K562 (cell line): ENCODE measurements at regions not wholly inside any gene's neighbourhood (a gene's known extent, or its start where the extent isn't known, plus 50 kb on each side); places are given as distances from the start of the nearest gene placed in this dataset.

Experiments used
- ARID3B ChIP-seq: fragments of 250-450 bp; sonication (Bioruptor Pico); IDR thresholded peaks from 2 replicates; pipeline ENCODE4 v1.4.0; 2020; ENCODE audit warnings: borderline replicate concordance
- CTCF ChIP-seq, 3 experiments: IDR thresholded peaks in 2 of 3; conservative IDR thresholded peaks in 1 of 3; 2 replicates each; pipeline ENCODE4 v1.5.1; 2011 to 2012; ENCODE audit warnings: low read length in 3 of 3, mild to moderate bottlenecking in 3 of 3, control low read depth in 2 of 3, improper control_type of control experiment in 1 of 3, inconsistent platforms in 1 of 3, low read depth in 1 of 3, mixed read lengths in 1 of 3, moderate library complexity in 1 of 3; ENCODE audit not compliant: insufficient read depth in 2 of 3
- EP400 ChIP-seq: fragments of 450-650 bp; IDR thresholded peaks from 2 replicates; pipeline ENCODE4 v1.6.1; 2017; ENCODE audit warnings: antibody characterized with exemption, mild to moderate bottlenecking, moderate library complexity
- KLF1 ChIP-seq: fragments of 450-650 bp; IDR thresholded peaks from 2 replicates; pipeline ENCODE4 v1.6.1; 2016; ENCODE audit warnings: missing genetic modification characterization, missing compliant biosample characterization
- MAFK ChIP-seq: IDR thresholded peaks from 2 replicates; pipeline ENCODE4 v1.6.1; 2011; ENCODE audit warnings: low read length, improper control_type of control experiment
- PHF20 ChIP-seq: fragments of 450-650 bp; IDR thresholded peaks from 2 replicates; pipeline ENCODE4 v1.6.1; 2018; ENCODE audit not compliant: partially characterized antibody
- PRPF4 ChIP-seq: fragments of 200-400 bp; formaldehyde crosslinking; IDR thresholded peaks from one replicate; pipeline ENCODE4 v1.6.1; 2017; ENCODE audit warnings: low read length, low read depth, mild to moderate bottlenecking; ENCODE audit not compliant: insufficient read depth, poor library complexity, severe bottlenecking
- RBM22 ChIP-seq: fragments of 200-400 bp; formaldehyde crosslinking; IDR thresholded peaks from 2 replicates; pipeline ENCODE4 v1.6.1; 2018; ENCODE audit warnings: low read length, low read depth; ENCODE audit not compliant: poor library complexity, severe bottlenecking
- ZBTB49 ChIP-seq: sonication (generic); formaldehyde crosslinking; IDR thresholded peaks from 2 replicates; pipeline ENCODE4 v1.8.0; 2022; ENCODE audit warnings: missing genetic modification reagents, mild to moderate bottlenecking, borderline replicate concordance
- ZC3H8 ChIP-seq: fragments of 450-650 bp; IDR thresholded peaks from 2 replicates; pipeline ENCODE4 v1.6.1; 2017
- ZHX1 ChIP-seq: fragments of 150-350 bp; conservative IDR thresholded peaks from 2 replicates; pipeline ENCODE4 v1.6.1; 2014; ENCODE audit warnings: low read length
- ZNF384 ChIP-seq: IDR thresholded peaks from 2 replicates; pipeline ENCODE4 v1.6.1; 2012; ENCODE audit warnings: low read depth, low read length, improper control_type of control experiment
- ZNF444 ChIP-seq: fragments of 250-450 bp; sonication (Bioruptor Pico); IDR thresholded peaks from 2 replicates; pipeline ENCODE4 v1.4.0; 2020; ENCODE audit warnings: mild to moderate bottlenecking, moderate library complexity
- ZNF699 ChIP-seq: fragments of 250-450 bp; sonication (Bioruptor Pico); IDR thresholded peaks from 2 replicates; pipeline ENCODE4 v1.8.0; 2021; ENCODE audit warnings: mild to moderate bottlenecking, moderate library complexity; ENCODE audit not compliant: insufficient replicate concordance

GRCh38 chr12:125403843-125404242 lies 338.6 kb downstream of the AACS start:
- no peak for TF ChIP-seq RBM22
- TF ChIP-seq CTCF (IDR thresholded peaks at IDR 0.05 in 2 of 3, conservative IDR thresholded peaks at IDR 0.05 in 1 of 3; ENCODE audit: insufficient read depth in 2 of 3, low read depth in 1 of 3, low read length in 3 of 3), result no peak
- no peak for TF ChIP-seq PRPF4
- TF ChIP-seq ZC3H8, result no peak
- TF ChIP-seq ZNF699, result no peak
- no peak for TF ChIP-seq EP400
- TF ChIP-seq ZNF444, result no peak
- TF ChIP-seq MAFK, result no peak
- no peak for TF ChIP-seq PHF20
- TF ChIP-seq ZHX1, result no peak
- TF ChIP-seq KLF1 (tag), result no peak
- no peak for TF ChIP-seq ZNF384
- TF ChIP-seq ARID3B (CRISPR knock-in tag), result no peak
- TF ChIP-seq ZBTB49 (CRISPR knock-in tag), result no peak
